ENCODE measurements at regions not wholly inside any gene's neighbourhood (a gene's known extent, or its start where the extent isn't known, plus 50 kb on each side); places are given as distances from the start of the nearest gene placed in this dataset.

DNA sequence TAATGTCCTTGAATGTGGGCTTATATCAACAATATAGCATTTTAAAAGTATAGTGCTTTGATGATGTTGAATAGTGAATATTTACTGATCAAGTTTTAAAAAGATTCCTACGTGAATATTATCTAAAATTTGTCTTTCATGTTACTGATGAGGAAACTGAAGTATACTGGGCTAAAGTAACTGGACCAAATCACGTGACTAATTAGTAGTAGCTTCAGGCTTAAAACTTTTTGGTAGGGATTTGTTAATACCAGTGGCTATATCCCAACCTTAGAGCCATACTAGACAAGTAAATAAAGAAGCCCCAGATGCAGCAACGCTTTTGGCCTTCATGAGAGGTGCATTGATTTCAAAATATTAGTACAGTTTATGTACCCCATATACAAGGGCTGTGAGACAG is 152.1 kb upstream of the EDIL3 start:
- BruUV-seq (replicated peaks) = no TSS peak

More for the DNA sequence above, 152.1 kb upstream of the EDIL3 start:
- H3K9me2 ChIP-seq (ENCODE audit: insufficient read depth) = no peaks in the 10 kb centered on the region
- CTCF ChIA-PET = no interaction called here
- TF ChIP-seq ELF1 (IDR thresholded peaks at IDR 0.05; ENCODE audit: borderline replicate concordance, low read depth) = no peak
- no peak for TF ChIP-seq TCF7L2 (IDR thresholded peaks at IDR 0.05; ENCODE audit: borderline replicate concordance, extremely low read depth, insufficient read depth, insufficient read length)
- TF ChIP-seq, protein P1, sequence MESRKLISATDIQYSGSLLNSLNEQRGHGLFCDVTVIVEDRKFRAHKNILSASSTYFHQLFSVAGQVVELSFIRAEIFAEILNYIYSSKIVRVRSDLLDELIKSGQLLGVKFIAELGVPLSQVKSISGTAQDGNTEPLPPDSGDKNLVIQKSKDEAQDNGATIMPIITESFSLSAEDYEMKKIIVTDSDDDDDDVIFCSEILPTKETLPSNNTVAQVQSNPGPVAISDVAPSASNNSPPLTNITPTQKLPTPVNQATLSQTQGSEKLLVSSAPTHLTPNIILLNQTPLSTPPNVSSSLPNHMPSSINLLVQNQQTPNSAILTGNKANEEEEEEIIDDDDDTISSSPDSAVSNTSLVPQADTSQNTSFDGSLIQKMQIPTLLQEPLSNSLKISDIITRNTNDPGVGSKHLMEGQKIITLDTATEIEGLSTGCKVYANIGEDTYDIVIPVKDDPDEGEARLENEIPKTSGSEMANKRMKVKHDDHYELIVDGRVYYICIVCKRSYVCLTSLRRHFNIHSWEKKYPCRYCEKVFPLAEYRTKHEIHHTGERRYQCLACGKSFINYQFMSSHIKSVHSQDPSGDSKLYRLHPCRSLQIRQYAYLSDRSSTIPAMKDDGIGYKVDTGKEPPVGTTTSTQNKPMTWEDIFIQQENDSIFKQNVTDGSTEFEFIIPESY (IDR thresholded peaks at IDR 0.05; ENCODE audit: extremely low read depth, insufficient replicate concordance, low read length) = no peak
- TF ChIP-seq ATF3 (IDR thresholded peaks at IDR 0.05) = no peak
- TF ChIP-seq YY1 (IDR thresholded peaks at IDR 0.05; ENCODE audit: extremely low read depth, insufficient replicate concordance, low read depth, low read length) = no peak
- TF ChIP-seq RAD21 (IDR thresholded peaks at IDR 0.05; ENCODE audit: low read depth) = no peak
- TF ChIP-seq SP1 (IDR thresholded peaks at IDR 0.05; ENCODE audit: low read depth) = no peak
- no peak for TF ChIP-seq EZH2 (IDR thresholded peaks at IDR 0.05)
- no peak for TF ChIP-seq CBX3 (IDR thresholded peaks at IDR 0.05; ENCODE audit: low read depth)
- TF ChIP-seq EZH2phosphoT487 (IDR thresholded peaks at IDR 0.05; ENCODE audit: borderline replicate concordance) = no peak
- TF ChIP-seq CEBPB (IDR thresholded peaks at IDR 0.05; ENCODE audit: low read depth) = no peak
- TF ChIP-seq REST (IDR thresholded peaks at IDR 0.05; ENCODE audit: low read depth) = no peak
- TF ChIP-seq FOSL1 (IDR thresholded peaks at IDR 0.05; ENCODE audit: low read depth) = no peak
- TF ChIP-seq ZFX (IDR thresholded peaks at IDR 0.05) = no peak
- TF ChIP-seq, protein P2, sequence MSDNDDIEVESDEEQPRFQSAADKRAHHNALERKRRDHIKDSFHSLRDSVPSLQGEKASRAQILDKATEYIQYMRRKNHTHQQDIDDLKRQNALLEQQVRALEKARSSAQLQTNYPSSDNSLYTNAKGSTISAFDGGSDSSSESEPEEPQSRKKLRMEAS (IDR thresholded peaks at IDR 0.05) = no peak
- no peak for TF ChIP-seq POLR2A (IDR thresholded peaks at IDR 0.05; ENCODE audit: borderline replicate concordance, extremely low read depth, insufficient read depth, insufficient read length)
- TF ChIP-seq SIN3A (IDR thresholded peaks at IDR 0.05; ENCODE audit: low read depth) = no peak
- RAD21 ChIA-PET (ENCODE audit: low non-redundant PET in 1 of 2, low total read pairs in 2 of 2, uncharacterized antibody in 2 of 2, unreplicated experiment in 2 of 2) = no interaction called here
- H3K4me1 ChIP-seq (ENCODE audit: control insufficient read depth in 1 of 2, insufficient read depth in 2 of 2, low read length in 2 of 2) = no peaks in the 10 kb centered on the region
- intact Hi-C loops (cut with micrococcal nuclease) = no loop called here
- no peaks in the 10 kb centered on the region for H3K27me3 ChIP-seq (ENCODE audit: insufficient read depth, low read length)
- POLR2A ChIA-PET = no interaction called here
- DNase-seq (ENCODE audit: low read depth, low spot score) (no peak), ATAC-seq (no peak)
- H3K4me3 ChIP-seq (replicated peaks in 1 of 2; ENCODE audit: low read depth in 1 of 2, low read length in 2 of 2) = no peak overlapping the region
- no peak overlapping the region for H2AFZ ChIP-seq (ENCODE audit: low read depth, low read length, poor library complexity, severe bottlenecking)
- H3K9me3 ChIP-seq (ENCODE audit: control insufficient read depth in 1 of 2, insufficient read depth in 1 of 2, low read depth in 1 of 2, low read length in 2 of 2) = no peaks in the 10 kb centered on the region
- no peak overlapping the region for H3K27ac ChIP-seq (ENCODE audit: low read depth, low read length)
- H3K36me3 ChIP-seq (ENCODE audit: control insufficient read depth in 1 of 2, insufficient read depth in 2 of 2, low read length in 2 of 2) = no peaks in the 10 kb centered on the region
- H3K9ac ChIP-seq (ENCODE audit: low read length) = no peak overlapping the region
- no peak overlapping the region for H3K4me2 ChIP-seq (ENCODE audit: low read length)
- no peaks in the 10 kb centered on the region for H4K20me1 ChIP-seq (ENCODE audit: insufficient read depth)
- no peaks in the 10 kb centered on the region for H3K79me2 ChIP-seq (ENCODE audit: insufficient read depth, low read length)

All from HCT116 (cell line).